PC-9 (cell line): ENCODE measurements at regions not wholly inside any gene's neighbourhood (a gene's known extent, or its start where the extent isn't known, plus 50 kb on each side); places are given as distances from the start of the nearest gene placed in this dataset.

ENCODE experiments used
- BruUV-seq: library from RNA; stranded (reverse); fragments of 400-500 nt; replicated peaks from 2 replicates; lab custom pipeline; 2021; lab: Mats Ljungman, UMichigan
- CTCF ChIA-PET: fragments of 300-600 bp; sonication (Branson Sonifier 250); formaldehyde crosslinking; loops from one replicate; lab custom pipeline; 2022; ENCODE audit warnings: antibody characterized with exemption; lab: Charles Lee
- POLR2A ChIA-PET: fragments of 300-600 bp; sonication (Branson Sonifier 250); formaldehyde crosslinking; loops from one replicate; lab custom pipeline; 2022; ENCODE audit warnings: antibody characterized with exemption; ENCODE audit not compliant: unreplicated experiment; lab: Charles Lee
- DNase-seq, 2 experiments: peaks; one replicate each; pipeline versions ENCODE4 v3.0.0 to v3.0.0-alpha.2; 2015 to 2022; ENCODE audit warnings: mixed read lengths in 1 of 2
- H2AFZ ChIP-seq: fragments of 200-600 bp; sonication (generic); 2 replicates; pipeline ENCODE4 v1.8.1; 2017; ENCODE audit warnings: antibody characterized with exemption
- H3F3A ChIP-seq: fragments of 200-600 bp; sonication (generic); 2 replicates; pipeline ENCODE4 v1.8.1; 2017; ENCODE audit warnings: antibody characterized with exemption, mild to moderate bottlenecking, low read depth; ENCODE audit not compliant: insufficient read depth
- H3K27ac ChIP-seq: fragments of 200-600 bp; sonication (generic); 2 replicates; pipeline ENCODE4 v1.6.1; 2016; ENCODE audit warnings: mixed run types
- H3K27me3 ChIP-seq: fragments of 200-600 bp; sonication (generic); 2 replicates; pipeline ENCODE4 v1.6.1; 2016; ENCODE audit warnings: low read depth, mixed run types; ENCODE audit not compliant: insufficient read depth
- H3K36me3 ChIP-seq: fragments of 200-600 bp; sonication (generic); 2 replicates; pipeline ENCODE4 v1.6.1; 2016; ENCODE audit warnings: low read depth, mixed run types
- H3K4me1 ChIP-seq: fragments of 200-600 bp; sonication (generic); replicated peaks from 2 replicates; pipeline ENCODE4 v1.6.1; 2016; ENCODE audit warnings: mixed run types; ENCODE audit not compliant: insufficient read depth
- H3K4me2 ChIP-seq: fragments of 200-600 bp; sonication (generic); 2 replicates; pipeline ENCODE4 v1.6.1; 2017; ENCODE audit warnings: mixed run types
- H3K4me3 ChIP-seq: fragments of 200-600 bp; sonication (generic); 2 replicates; pipeline ENCODE4 v1.6.1; 2016; ENCODE audit warnings: mixed run types
- H3K79me2 ChIP-seq: fragments of 200-600 bp; sonication (generic); 2 replicates; pipeline ENCODE4 v1.6.1; 2017; ENCODE audit warnings: low read depth, mixed run types
- H3K9me2 ChIP-seq: fragments of 200-600 bp; sonication (generic); 2 replicates; pipeline ENCODE4 v1.8.1; 2017; ENCODE audit warnings: mild to moderate bottlenecking; ENCODE audit not compliant: insufficient read depth
- H3K9me3 ChIP-seq: fragments of 200-600 bp; sonication (generic); 2 replicates; pipeline ENCODE4 v1.8.1; 2016; ENCODE audit warnings: low read depth; ENCODE audit not compliant: insufficient read depth
- H4K20me1 ChIP-seq: fragments of 200-600 bp; sonication (generic); 2 replicates; pipeline ENCODE4 v1.8.1; 2017; ENCODE audit not compliant: insufficient read depth
- EZH2 ChIP-seq: fragments of 200-600 bp; sonication (generic); IDR thresholded peaks from 2 replicates; pipeline ENCODE4 v1.8.0; 2017; ENCODE audit warnings: antibody characterized with exemption, low read depth
- intact Hi-C: fragments of 100-400 bp; cut with micrococcal nuclease; formaldehyde crosslinking; loops from one replicate; pipeline ENCODE4 v1.10.0; 2022; ENCODE audit not compliant: unreplicated experiment
- TF ChIP-seq, protein P1 (sequence below): fragments of 200-600 bp; sonication (generic); conservative IDR thresholded peaks from 2 replicates; pipeline ENCODE4 v1.6.1; 2017; ENCODE audit warnings: mixed run types, antibody characterized with exemption, mild to moderate bottlenecking, moderate library complexity

DNA sequence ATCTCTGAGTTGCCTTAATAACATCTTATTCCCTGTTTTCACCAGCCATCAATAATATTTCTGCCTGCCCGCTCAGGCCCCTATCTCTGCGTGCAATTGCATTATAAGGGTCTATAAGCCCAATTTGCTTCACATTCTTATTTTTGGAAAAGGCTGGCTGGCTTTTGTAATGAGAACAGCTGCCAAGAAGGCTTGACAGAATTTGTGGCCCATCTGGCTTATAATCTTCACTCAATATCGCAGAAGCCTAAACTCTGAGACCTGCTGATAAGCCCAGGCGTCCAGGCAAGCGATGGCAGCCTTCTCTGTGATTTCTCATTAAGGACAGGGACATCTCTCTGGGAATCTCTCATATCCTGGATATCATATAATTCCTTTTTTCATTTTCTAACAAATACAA is 1618.6 kb upstream of the CELF4 start:
- DNase-seq: no peak
- no peaks in the 10 kb centered on the region for H3F3A ChIP-seq
- H3K27me3 ChIP-seq: no peaks in the 10 kb centered on the region
- H3K4me3 ChIP-seq: no peak overlapping the region
- H3K9me3 ChIP-seq: no peaks in the 10 kb centered on the region
- H3K4me1 ChIP-seq: no peaks in the 10 kb centered on the region
- intact Hi-C loops: no loop called here
- no peak overlapping the region for H3K27ac ChIP-seq
- no peaks in the 10 kb centered on the region for H3K9me2 ChIP-seq
- H4K20me1 ChIP-seq: no peaks in the 10 kb centered on the region
- no TSS peak for BruUV-seq
- no peak overlapping the region for H2AFZ ChIP-seq
- ChIA-PET CTCF (no interaction called here), POLR2A (no interaction called here)
- no peaks in the 10 kb centered on the region for H3K36me3 ChIP-seq
- no peak overlapping the region for H3K4me2 ChIP-seq
- H3K79me2 ChIP-seq: no peaks in the 10 kb centered on the region
- TF ChIP-seq, protein P1, sequence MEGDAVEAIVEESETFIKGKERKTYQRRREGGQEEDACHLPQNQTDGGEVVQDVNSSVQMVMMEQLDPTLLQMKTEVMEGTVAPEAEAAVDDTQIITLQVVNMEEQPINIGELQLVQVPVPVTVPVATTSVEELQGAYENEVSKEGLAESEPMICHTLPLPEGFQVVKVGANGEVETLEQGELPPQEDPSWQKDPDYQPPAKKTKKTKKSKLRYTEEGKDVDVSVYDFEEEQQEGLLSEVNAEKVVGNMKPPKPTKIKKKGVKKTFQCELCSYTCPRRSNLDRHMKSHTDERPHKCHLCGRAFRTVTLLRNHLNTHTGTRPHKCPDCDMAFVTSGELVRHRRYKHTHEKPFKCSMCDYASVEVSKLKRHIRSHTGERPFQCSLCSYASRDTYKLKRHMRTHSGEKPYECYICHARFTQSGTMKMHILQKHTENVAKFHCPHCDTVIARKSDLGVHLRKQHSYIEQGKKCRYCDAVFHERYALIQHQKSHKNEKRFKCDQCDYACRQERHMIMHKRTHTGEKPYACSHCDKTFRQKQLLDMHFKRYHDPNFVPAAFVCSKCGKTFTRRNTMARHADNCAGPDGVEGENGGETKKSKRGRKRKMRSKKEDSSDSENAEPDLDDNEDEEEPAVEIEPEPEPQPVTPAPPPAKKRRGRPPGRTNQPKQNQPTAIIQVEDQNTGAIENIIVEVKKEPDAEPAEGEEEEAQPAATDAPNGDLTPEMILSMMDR: no peak
- no peak for TF ChIP-seq EZH2

DNA sequence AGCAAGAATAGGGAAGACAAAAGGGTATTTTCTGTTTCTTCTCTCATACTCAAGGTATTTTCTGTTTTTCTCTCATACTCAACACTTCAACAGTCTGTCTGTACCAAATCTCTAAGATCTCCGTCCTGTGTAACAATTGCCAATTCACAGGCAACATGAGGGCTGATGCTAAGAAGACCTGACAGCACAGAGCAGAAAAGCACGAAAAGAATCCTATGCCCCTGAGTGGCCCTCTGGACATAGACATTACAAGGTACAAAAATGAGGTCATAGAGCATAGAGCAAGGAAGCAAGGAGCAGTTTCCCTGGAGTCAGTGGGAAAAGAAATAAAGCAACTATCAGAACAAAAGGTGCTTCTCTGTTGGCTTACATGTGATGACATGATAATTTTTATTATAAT is 1612.6 kb upstream of the CELF4 start:
- Histone ChIP-seq H3K4me2 (no peak overlapping the region), H3K9me2 (no peaks in the 10 kb centered on the region), H3K4me1 (no peaks in the 10 kb centered on the region), H3K27ac (no peak overlapping the region), H3F3A (no peaks in the 10 kb centered on the region), H3K27me3 (no peaks in the 10 kb centered on the region), H3K9me3 (no peaks in the 10 kb centered on the region), H2AFZ (no peak overlapping the region), H3K79me2 (no peaks in the 10 kb centered on the region), H4K20me1 (no peaks in the 10 kb centered on the region), H3K4me3 (no peak overlapping the region), H3K36me3 (no peaks in the 10 kb centered on the region)
- no TSS peak for BruUV-seq
- TF ChIP-seq, protein P1: no peak
- TF ChIP-seq EZH2: no peak
- CTCF ChIA-PET: no interaction called here
- DNase-seq: no peak
- intact Hi-C loops: no loop called here
- POLR2A ChIA-PET: no interaction called here

DNA sequence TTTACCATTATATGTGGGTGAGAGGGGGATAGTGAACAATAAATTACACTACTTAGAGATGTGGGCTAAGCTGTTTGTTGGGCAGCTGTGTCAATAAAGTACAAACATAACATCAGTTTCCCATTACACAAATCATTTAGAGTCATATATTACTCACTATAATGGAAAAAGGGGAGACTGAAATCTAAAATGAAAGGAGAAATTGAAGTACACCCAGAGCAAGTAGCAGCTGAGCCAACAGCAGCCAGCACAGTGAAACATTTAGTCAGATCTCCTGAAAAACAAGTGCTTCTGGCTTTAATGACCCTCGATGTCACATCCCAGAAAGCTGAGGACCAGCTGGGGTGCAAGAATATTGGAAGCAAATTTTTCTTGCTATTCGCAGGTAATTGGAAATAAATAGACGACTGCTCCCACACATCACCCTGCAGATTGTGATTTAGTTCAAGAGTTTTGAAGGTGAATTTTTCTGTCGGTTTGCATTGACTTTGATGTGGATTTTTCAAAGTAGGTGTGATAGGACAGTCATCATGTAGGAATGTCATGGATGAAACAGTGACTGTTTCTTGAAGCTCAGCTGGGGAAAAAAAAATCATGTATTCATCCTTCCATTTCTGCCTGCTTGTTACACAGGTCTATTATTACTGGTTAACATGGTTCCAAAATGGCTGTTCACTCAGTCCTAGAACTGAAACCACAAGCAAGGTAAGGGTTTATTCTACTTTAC is 1607.3 kb upstream of the CELF4 start:
- no peak overlapping the region for H2AFZ ChIP-seq
- no peak overlapping the region for H3K4me2 ChIP-seq
- no TSS peak for BruUV-seq

More for the DNA sequence above, 1607.3 kb upstream of the CELF4 start:
- Histone ChIP-seq H3K79me2 (no peaks in the 10 kb centered on the region), H3K9me3 (no peaks in the 10 kb centered on the region), H3K27me3 (no peaks in the 10 kb centered on the region), H3K36me3 (no peaks in the 10 kb centered on the region), H3K4me3 (no peak overlapping the region), H3K9me2 (no peaks in the 10 kb centered on the region; the same call in 1 of the 2 replicates), H3F3A (no peaks in the 10 kb centered on the region), H3K4me1 (no peaks in the 10 kb centered on the region), H3K27ac (no peak overlapping the region), H4K20me1 (no peaks in the 10 kb centered on the region)
- DNase-seq: peak in 1 of 2 experiments; percentile 0
- intact Hi-C loops: no loop called here
- POLR2A ChIA-PET: no interaction called here
- CTCF ChIA-PET: no interaction called here
- TF ChIP-seq, protein P1: no peak
- TF ChIP-seq EZH2: no peak
